ENCODE measurements at regions not wholly inside any gene's neighbourhood (a gene's known extent, or its start where the extent isn't known, plus 50 kb on each side); places are given as distances from the start of the nearest gene placed in this dataset.

GRCh38 chr2:76163860-76164259 is 453.1 kb upstream of the GCFC2 start:
- Histone ChIP-seq H3K9me3 (ENCODE audit: control insufficient read depth in 1 of 2, insufficient read depth in 1 of 2, low read length in 2 of 2) (peaks cover 0 to 8% of the 10 kb centered on the region in 2 experiments), H3K27me3 (ENCODE audit: control insufficient read depth in 1 of 2, insufficient read depth in 2 of 2, low read length in 2 of 2) (no peaks in the 10 kb centered on the region), H3K36me3 (ENCODE audit: insufficient read depth, low read length) (no peaks in the 10 kb centered on the region), H3K27ac (ENCODE audit: low read depth in 1 of 2, low read length in 2 of 2) (no peak overlapping the region), H3K4me1 (ENCODE audit: insufficient read depth, low read length) (no peaks in the 10 kb centered on the region), H3K4me3 (ENCODE audit: low read length) (no peak overlapping the region)
- Mint-ChIP-seq H3K9me3 (no peaks in the 10 kb centered on the region), H3K4me1 (ENCODE audit: low read depth) (no peaks in the 10 kb centered on the region), H3K36me3 (ENCODE audit: low read depth) (no peaks in the 10 kb centered on the region), H3K27ac (no peak overlapping the region), H3K4me3 (no peak overlapping the region), H3K27me3 (no peaks in the 10 kb centered on the region)
- CTCF ChIA-PET: no interaction called here
- DNase-seq (no peak), ATAC-seq (ENCODE audit: poor library complexity) (no peak)
- TF ChIP-seq CTCF (IDR thresholded peaks at IDR 0.05): no peak
- POLR2A ChIA-PET: interaction anchor here (0.5 kb wide), 1 partner anchor 17 kb away, joined by 3 read pairs; no protein-coding TSS in a partner anchor
- intact Hi-C loops (cut with DNase I, micrococcal nuclease): no loop called here

GRCh38 chr2:76160670-76161069 is 450.0 kb upstream of the GCFC2 start:
- TF ChIP-seq CTCF (IDR thresholded peaks at IDR 0.05): no peak
- Mint-ChIP-seq H3K4me3 (no peak overlapping the region), H3K27me3 (no peaks in the 10 kb centered on the region), H3K27ac (no peak overlapping the region), H3K4me1 (ENCODE audit: low read depth) (no peaks in the 10 kb centered on the region), H3K9me3 (peaks cover 5% of the 10 kb centered on the region), H3K36me3 (ENCODE audit: low read depth) (no peaks in the 10 kb centered on the region)
- no peaks in the 10 kb centered on the region for H3K27me3 ChIP-seq (ENCODE audit: control insufficient read depth in 1 of 2, insufficient read depth in 2 of 2, low read length in 2 of 2)
- ATAC-seq (ENCODE audit: poor library complexity): no peak
- no peak overlapping the region for H3K4me3 ChIP-seq (ENCODE audit: low read length)
- DNase-seq: no peak
- H3K4me1 ChIP-seq (ENCODE audit: insufficient read depth, low read length): no peaks in the 10 kb centered on the region
- peaks cover 0 to 8% of the 10 kb centered on the region in 2 experiments for H3K9me3 ChIP-seq (ENCODE audit: control insufficient read depth in 1 of 2, insufficient read depth in 1 of 2, low read length in 2 of 2)
- ChIA-PET POLR2A (no interaction called here), CTCF (no interaction called here)
- H3K27ac ChIP-seq (ENCODE audit: low read depth in 1 of 2, low read length in 2 of 2): no peak overlapping the region
- intact Hi-C loops (cut with DNase I, micrococcal nuclease): no loop called here
- no peaks in the 10 kb centered on the region for H3K36me3 ChIP-seq (ENCODE audit: insufficient read depth, low read length)

DNA sequence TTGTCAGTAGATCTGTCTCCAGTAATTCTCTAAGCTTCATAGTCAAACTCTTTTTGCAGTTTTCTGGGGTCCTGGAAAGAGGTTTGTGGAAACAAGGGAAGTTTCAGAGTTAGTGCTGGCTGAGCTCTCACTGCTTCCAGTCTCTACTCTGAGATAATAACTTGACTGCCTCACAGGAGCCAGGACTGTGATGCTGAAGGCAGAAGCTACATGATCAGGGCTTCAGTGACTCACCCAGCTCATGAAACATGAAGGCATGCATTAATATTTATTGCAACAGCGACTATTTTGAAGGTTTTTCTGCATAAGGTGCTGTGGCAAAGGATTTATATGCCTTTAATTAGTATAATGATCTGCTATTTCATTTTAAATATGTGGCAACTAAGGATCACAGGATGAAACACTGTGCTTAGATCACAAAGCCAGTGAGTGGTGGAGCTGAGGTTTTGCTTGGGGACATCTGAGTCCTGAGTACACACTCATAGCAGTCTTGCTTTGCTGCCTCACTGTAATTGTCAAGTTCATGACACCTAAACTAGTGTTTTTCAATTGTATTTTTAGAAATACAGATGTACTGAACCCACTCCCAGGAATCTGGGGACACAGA is 448.4 kb upstream of the GCFC2 start:
- Mint-ChIP-seq H3K27me3 (no peaks in the 10 kb centered on the region), H3K9me3 (peaks cover 5% of the 10 kb centered on the region), H3K4me3 (no peak overlapping the region), H3K36me3 (ENCODE audit: low read depth) (no peaks in the 10 kb centered on the region), H3K27ac (no peak overlapping the region), H3K4me1 (ENCODE audit: low read depth) (no peaks in the 10 kb centered on the region)
- Histone ChIP-seq H3K36me3 (ENCODE audit: insufficient read depth, low read length) (no peaks in the 10 kb centered on the region), H3K27ac (ENCODE audit: low read depth in 1 of 2, low read length in 2 of 2) (no peak overlapping the region), H3K4me3 (ENCODE audit: low read length) (no peak overlapping the region), H3K27me3 (ENCODE audit: control insufficient read depth in 1 of 2, insufficient read depth in 2 of 2, low read length in 2 of 2) (no peaks in the 10 kb centered on the region), H3K9me3 (ENCODE audit: control insufficient read depth in 1 of 2, insufficient read depth in 1 of 2, low read length in 2 of 2) (peaks cover 0 to 11% of the 10 kb centered on the region in 2 experiments), H3K4me1 (ENCODE audit: insufficient read depth, low read length) (no peaks in the 10 kb centered on the region)
- DNase-seq (no peak), ATAC-seq (ENCODE audit: poor library complexity) (no peak)
- ChIA-PET CTCF (no interaction called here), POLR2A (no interaction called here)
- intact Hi-C loops (cut with DNase I, micrococcal nuclease): no loop called here
- TF ChIP-seq CTCF (IDR thresholded peaks at IDR 0.05): no peak
